RWPE1 (cell line): ENCODE measurements at regions not wholly inside any gene's neighbourhood (a gene's known extent, or its start where the extent isn't known, plus 50 kb on each side); places are given as distances from the start of the nearest gene placed in this dataset.

ENCODE experiments used
- CTCF ChIA-PET: fragments of 350-600 bp; sonication (Branson Sonifier 250); formaldehyde crosslinking; extraction: SDS; loops from one replicate; lab custom pipeline; 2021; lab: Yijun Ruan, JAX
- POLR2A ChIA-PET: fragments of 400-600 bp; formaldehyde crosslinking; extraction: SDS; loops from one replicate; lab custom pipeline; 2020; ENCODE audit warnings: antibody characterized with exemption; ENCODE audit not compliant: low non-redundant PET; lab: Yijun Ruan, JAX
- DNase-seq: peaks from one replicate; pipeline ENCODE4 v3.0.0; 2012; ENCODE audit warnings: low spot score
- H3K27ac ChIP-seq: fragments of 450-650 bp; 2 replicates; pipeline ENCODE4 v1.5.1; 2017
- CTCF ChIP-seq: fragments of 450-650 bp; conservative IDR thresholded peaks from 2 replicates; pipeline ENCODE4 v1.5.1; 2017; ENCODE audit warnings: low read depth, mild to moderate bottlenecking

DNA sequence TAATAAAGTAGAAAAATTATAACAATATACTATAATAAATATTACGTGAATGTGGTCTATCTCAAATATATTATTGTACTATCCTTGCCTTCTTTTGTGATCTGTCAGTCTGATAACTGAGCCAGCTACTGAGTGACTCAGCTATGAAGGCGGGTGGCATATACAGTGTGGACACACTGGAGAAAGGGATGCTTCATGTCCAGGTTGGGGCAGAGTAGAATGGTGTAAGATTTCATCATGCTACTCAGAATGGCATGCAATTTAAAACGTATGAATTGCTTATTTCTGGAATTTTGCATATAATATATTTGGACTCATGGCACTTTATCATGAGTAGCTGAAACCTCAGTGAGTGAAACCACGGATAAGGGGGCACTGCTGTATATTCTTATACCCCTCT lies 172.9 kb upstream of the TBC1D5 start:
- TF ChIP-seq CTCF: no peak
- ChIA-PET POLR2A (no interaction called here), CTCF (no interaction called here)
- no peak overlapping the region for H3K27ac ChIP-seq
- no peak for DNase-seq

- POLR2A ChIA-PET: no interaction called here
- CTCF ChIA-PET: no interaction called here
These were observed 170.9 kb upstream of the TBC1D5 start for GRCh38 chr3:17913359-17913758.

DNA sequence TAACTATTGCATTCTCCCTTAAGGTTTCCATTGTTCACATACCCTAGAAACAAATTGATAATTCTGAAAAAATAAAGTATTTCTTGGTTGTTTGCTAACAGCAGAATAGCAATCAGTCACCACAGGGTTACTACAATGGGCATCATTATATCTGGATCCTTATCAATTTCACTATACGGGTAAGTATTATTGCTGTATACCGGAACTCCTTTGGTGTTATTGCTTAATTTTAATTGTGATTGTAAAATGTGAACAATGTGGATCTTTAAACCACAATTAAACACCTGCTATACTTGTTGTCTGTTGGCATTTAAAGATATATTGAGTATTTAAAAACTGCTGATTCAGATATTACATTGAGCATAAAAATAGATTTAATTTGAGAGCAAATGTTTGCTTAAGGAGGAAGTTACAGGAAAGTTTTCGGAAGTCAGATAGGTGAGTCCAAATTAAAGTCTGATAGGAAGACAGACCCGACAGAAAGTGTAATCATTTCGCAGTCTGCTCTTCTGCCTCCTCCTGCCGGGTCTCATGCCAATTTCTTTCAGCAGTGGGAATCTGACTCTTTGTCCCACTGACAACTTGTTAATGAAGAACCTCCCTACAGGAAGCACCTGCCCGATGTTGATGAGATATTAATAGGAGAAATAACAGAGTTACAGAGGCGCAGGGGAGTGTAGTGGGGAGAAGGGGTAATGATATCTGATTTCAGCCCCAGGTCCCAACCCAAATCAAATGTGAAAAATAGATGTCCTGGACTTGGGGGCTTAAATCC lies 169.7 kb upstream of the TBC1D5 start:
- no peak for TF ChIP-seq CTCF
- ChIA-PET CTCF (no interaction called here), POLR2A (no interaction called here)
- no peak for DNase-seq
- H3K27ac ChIP-seq: no peak overlapping the region

More at GRCh38 chr3:17913359-17913758, 170.9 kb upstream of the TBC1D5 start:
- TF ChIP-seq CTCF: no peak
- DNase-seq: no peak
- no peak overlapping the region for H3K27ac ChIP-seq

DNA sequence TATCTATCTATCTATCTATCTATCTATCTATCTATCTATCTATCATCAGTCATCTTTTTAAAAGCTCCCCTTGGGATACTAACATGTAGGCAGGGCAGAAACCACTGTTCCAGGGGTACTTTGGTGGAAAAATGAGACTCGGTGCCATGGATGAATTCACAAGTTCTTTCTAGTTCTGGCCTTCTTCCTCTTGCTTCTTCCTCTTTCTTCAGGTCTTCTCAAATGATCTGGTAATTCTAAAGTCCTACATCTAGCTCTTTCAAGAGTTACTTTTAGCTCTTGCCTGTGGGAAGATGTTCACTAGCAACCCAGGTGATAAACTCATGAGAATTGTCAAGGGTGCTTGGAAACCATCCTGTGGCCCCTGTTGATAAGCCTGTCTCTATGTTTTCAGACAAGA lies 168.5 kb upstream of the TBC1D5 start:
- POLR2A ChIA-PET: no interaction called here
- H3K27ac ChIP-seq: no peak overlapping the region
- no peak for TF ChIP-seq CTCF
- CTCF ChIA-PET: interaction anchor here (0.6 kb wide), 1 partner anchor 73 kb away, joined by 3 read pairs; no protein-coding TSS in a partner anchor
- no peak for DNase-seq

DNA sequence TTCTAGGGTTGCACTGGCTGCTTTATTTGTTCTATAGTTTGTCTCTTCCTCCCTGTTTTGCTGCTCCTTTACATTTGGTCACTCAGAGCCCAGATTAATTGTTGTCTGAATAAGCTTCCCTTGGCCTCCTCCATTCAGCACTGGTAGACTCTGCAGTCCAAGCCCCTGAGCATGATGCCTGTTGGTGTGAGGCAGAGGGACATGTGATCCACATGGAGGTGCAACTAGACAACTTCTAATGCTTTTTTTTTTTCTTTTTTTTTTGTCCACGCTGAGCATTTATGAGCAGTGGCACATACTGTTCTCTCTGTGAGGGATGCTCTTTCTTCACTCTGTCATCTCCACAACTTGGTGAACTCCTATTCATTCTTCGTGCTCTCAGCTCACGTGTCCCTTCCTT lies 167.3 kb upstream of the TBC1D5 start:
- CTCF ChIA-PET: interaction anchor here (0.6 kb wide), 2 partner anchors 42 to 54 kb away, joined by 4 to 6 read pairs; no protein-coding TSS in a partner anchor
- H3K27ac ChIP-seq: no peak overlapping the region
- TF ChIP-seq CTCF: no peak
- POLR2A ChIA-PET: no interaction called here
- DNase-seq: no peak

GRCh38 chr3:17908399-17909191 lies 166.2 kb upstream of the TBC1D5 start:
- DNase-seq: no peak
- no peak overlapping the region for H3K27ac ChIP-seq
- CTCF ChIA-PET: interaction anchor here (0.5 kb wide), 1 partner anchor 20 kb away, joined by 4 read pairs; no protein-coding TSS in a partner anchor
- POLR2A ChIA-PET: no interaction called here
- TF ChIP-seq CTCF: no peak
